ENCODE measurements at regions not wholly inside any gene's neighbourhood (a gene's known extent, or its start where the extent isn't known, plus 50 kb on each side); places are given as distances from the start of the nearest gene placed in this dataset.

GRCh38 chr2:793236-793635 lies 116.0 kb upstream of the TMEM18 start:
- Histone ChIP-seq H3K27ac (no peak overlapping the region), H3K36me3 (no peaks in the 10 kb centered on the region), H3K27me3 (ENCODE audit: low read depth) (no peaks in the 10 kb centered on the region), H3K4me3 (no peak overlapping the region), H3K4me1 (no peaks in the 10 kb centered on the region), H3K9me3 (no peaks in the 10 kb centered on the region)
- no peak for DNase-seq
- ATAC-seq, result no peak
- TF ChIP-seq, protein P1, sequence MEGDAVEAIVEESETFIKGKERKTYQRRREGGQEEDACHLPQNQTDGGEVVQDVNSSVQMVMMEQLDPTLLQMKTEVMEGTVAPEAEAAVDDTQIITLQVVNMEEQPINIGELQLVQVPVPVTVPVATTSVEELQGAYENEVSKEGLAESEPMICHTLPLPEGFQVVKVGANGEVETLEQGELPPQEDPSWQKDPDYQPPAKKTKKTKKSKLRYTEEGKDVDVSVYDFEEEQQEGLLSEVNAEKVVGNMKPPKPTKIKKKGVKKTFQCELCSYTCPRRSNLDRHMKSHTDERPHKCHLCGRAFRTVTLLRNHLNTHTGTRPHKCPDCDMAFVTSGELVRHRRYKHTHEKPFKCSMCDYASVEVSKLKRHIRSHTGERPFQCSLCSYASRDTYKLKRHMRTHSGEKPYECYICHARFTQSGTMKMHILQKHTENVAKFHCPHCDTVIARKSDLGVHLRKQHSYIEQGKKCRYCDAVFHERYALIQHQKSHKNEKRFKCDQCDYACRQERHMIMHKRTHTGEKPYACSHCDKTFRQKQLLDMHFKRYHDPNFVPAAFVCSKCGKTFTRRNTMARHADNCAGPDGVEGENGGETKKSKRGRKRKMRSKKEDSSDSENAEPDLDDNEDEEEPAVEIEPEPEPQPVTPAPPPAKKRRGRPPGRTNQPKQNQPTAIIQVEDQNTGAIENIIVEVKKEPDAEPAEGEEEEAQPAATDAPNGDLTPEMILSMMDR (IDR thresholded peaks at IDR 0.05), result no peak
- intact Hi-C loops (cut with DNase I), result no loop called here

- Histone ChIP-seq H3K4me1 (no peaks in the 10 kb centered on the region), H3K9me3 (no peaks in the 10 kb centered on the region), H3K27ac (no peak overlapping the region), H3K36me3 (no peaks in the 10 kb centered on the region), H3K4me3 (no peak overlapping the region), H3K27me3 (ENCODE audit: low read depth) (no peaks in the 10 kb centered on the region)
- TF ChIP-seq, protein P1 (IDR thresholded peaks at IDR 0.05), result no peak
- no peak for DNase-seq
- intact Hi-C loops (cut with DNase I), result no loop called here
- no peak for ATAC-seq
These were observed 115.5 kb upstream of the TMEM18 start for GRCh38 chr2:792687-793086.

GRCh38 chr2:790634-791245 lies 113.5 kb upstream of the TMEM18 start:
- Histone ChIP-seq H3K4me1 (no peaks in the 10 kb centered on the region), H3K9me3 (no peaks in the 10 kb centered on the region), H3K36me3 (no peaks in the 10 kb centered on the region), H3K4me3 (no peak overlapping the region), H3K27ac (no peak overlapping the region), H3K27me3 (ENCODE audit: low read depth) (no peaks in the 10 kb centered on the region)
- DNase-seq, result no peak
- ATAC-seq, result no peak
- intact Hi-C loops (cut with DNase I), result no loop called here
- TF ChIP-seq, protein P1 (IDR thresholded peaks at IDR 0.05), result no peak

DNA sequence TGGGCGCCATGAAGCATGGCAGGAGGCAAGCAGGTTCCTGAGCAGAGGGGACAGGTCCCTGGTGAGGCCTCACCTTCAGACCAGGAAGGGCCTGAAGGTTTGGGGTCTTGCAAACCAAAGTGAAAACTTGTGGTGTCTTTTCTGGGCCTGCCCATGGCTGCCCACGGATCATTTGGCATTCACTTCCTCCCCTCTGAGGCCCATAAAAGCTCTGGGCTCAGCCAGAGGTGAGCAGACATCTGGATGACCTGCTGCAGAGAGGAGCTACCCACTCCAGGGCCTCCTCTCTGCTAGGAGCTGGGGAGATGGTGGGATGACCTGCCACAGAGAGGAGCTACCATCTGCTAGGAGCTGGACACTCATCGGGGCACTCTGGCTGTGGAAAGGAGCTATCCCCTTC lies 112.9 kb upstream of the TMEM18 start:
- Histone ChIP-seq H3K4me1 (no peaks in the 10 kb centered on the region), H3K27ac (no peak overlapping the region), H3K27me3 (ENCODE audit: low read depth) (no peaks in the 10 kb centered on the region), H3K9me3 (no peaks in the 10 kb centered on the region), H3K36me3 (no peaks in the 10 kb centered on the region), H3K4me3 (no peak overlapping the region)
- TF ChIP-seq, protein P1 (IDR thresholded peaks at IDR 0.05), result no peak
- DNase-seq, result no peak
- intact Hi-C loops (cut with DNase I), result no loop called here
- ATAC-seq, result no peak

DNA sequence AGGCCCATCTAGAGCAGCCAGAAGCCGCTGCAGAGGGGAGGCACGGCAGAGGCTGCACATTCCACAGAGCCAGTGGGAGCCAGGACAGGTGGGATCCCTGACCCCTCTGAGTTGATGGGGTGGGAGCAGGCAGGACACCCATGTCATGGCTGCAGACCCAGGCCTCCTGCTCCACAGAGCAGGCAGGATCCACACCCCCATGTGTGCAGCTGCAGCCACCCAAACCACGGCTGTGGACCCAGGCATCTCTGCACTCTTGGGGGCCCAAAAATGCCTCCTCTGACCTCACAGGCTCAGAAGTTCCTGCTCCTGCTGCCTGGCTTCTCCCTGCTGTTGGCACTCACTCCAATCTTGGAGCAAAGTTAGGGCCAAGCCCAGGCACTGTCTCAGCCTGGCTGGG lies 112.3 kb upstream of the TMEM18 start:
- intact Hi-C loops (cut with DNase I), result no loop called here
- ATAC-seq (peak in 1 of 2 donors; percentile 25), DNase-seq (no peak)
- H3K4me1 ChIP-seq, result no peaks in the 10 kb centered on the region
- H3K27me3 ChIP-seq (ENCODE audit: low read depth), result no peaks in the 10 kb centered on the region
- H3K27ac ChIP-seq, result no peak overlapping the region
- no peaks in the 10 kb centered on the region for H3K9me3 ChIP-seq
- TF ChIP-seq, protein P1 (IDR thresholded peaks at IDR 0.05), result no peak
- H3K4me3 ChIP-seq, result no peak overlapping the region
- H3K36me3 ChIP-seq, result no peaks in the 10 kb centered on the region

All from lower lobe of right lung (tissue), 2 donors.